ENCODE measurements at regions not wholly inside any gene's neighbourhood (a gene's known extent, or its start where the extent isn't known, plus 50 kb on each side); places are given as distances from the start of the nearest gene placed in this dataset.
"Not testable (repeated sequence)": the region's sequence is repeated elsewhere in the genome, so short reads cannot be mapped to it uniquely, and the experiment has no call there.

DNA sequence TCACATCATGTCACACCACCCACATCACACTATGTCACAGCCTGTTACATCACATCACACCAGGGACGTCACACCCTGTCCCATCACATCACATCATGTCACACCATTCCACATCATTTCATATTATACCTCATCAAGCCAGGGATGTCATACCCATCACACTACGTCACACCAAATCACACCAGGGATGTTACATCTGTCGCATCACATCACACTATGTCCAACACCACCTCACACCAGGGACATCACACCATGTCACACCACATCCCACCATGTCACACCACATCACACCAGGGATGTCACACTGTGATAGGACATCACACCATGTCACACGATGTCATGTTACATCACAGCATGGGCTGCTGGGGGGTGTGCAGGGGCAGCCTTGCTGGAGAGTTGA lies 110.6 kb downstream of the TMEM121 start:
- no peak for DNase-seq (ENCODE audit: low read depth in 2 of 2)

DNA sequence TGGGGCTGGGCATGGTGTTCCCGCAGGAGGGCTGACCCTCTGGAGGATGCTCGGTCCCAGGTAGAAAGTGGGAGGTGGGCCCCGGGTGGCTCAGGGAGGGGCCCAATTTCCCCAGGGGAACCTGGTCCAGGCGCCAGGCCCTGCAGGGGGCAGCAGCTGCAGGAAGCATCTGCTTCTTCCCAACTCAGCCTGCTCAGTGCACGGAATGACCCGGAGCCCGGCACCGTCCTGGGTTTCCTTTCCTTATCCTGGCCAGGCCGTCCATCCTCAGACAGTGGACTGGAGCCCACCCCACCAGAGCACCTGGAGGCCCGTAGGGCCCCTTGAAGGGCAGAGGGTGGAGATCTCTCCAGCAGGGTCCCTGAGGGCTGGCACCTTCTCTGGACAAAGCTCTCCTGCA lies 111.0 kb downstream of the TMEM121 start:
- not testable (repeated sequence) for DNase-seq (ENCODE audit: low read depth in 2 of 2)

DNA sequence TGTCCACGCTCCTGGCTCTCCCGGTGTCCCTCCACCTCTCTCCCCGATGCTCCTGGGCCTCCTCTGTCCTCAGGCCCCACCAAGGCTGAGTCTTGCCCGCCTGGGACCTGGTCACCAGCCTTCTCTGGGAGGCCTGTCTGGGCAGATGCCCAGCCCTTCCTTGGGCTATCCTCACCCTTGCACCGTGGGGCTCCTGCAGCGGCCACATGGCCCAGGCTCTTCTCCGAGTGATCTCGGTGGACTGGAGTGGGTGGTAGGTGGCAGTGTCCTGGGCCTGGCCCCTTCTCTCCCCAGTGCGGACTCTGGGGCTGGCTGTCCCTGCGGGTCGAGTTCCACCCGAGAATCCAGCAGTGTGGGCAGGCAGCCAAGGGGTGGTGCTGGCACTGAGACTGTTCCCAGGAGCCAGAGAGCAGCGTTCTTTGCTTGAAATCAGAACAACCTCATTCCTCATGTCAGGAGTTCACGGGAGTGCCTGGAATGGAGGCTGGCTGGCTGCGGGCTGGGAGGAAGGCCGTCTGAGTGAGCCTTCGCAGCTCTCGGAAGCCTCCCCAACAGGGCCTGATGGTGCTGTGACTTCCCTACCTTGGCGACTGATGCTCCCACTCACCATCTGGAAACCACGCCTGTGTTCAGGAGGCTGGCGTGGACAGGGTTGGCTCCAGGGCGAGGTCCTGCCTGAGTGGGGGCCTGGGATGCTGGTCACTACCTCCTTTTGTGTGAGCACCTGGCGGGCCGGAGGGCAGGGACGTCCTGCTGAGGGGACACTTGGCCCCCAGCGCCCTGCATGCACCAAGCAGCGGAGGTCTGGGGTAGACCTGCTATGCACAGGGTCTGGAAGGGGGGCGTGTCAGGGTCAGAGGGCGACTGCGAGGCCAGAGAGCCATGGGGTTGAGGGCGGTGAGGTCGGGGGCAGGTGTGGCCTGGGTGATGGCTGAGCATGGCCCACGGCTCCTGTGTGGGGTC lies 113.9 kb downstream of the TMEM121 start:
- not testable (repeated sequence) for DNase-seq (ENCODE audit: low read depth in 2 of 2)

DNA sequence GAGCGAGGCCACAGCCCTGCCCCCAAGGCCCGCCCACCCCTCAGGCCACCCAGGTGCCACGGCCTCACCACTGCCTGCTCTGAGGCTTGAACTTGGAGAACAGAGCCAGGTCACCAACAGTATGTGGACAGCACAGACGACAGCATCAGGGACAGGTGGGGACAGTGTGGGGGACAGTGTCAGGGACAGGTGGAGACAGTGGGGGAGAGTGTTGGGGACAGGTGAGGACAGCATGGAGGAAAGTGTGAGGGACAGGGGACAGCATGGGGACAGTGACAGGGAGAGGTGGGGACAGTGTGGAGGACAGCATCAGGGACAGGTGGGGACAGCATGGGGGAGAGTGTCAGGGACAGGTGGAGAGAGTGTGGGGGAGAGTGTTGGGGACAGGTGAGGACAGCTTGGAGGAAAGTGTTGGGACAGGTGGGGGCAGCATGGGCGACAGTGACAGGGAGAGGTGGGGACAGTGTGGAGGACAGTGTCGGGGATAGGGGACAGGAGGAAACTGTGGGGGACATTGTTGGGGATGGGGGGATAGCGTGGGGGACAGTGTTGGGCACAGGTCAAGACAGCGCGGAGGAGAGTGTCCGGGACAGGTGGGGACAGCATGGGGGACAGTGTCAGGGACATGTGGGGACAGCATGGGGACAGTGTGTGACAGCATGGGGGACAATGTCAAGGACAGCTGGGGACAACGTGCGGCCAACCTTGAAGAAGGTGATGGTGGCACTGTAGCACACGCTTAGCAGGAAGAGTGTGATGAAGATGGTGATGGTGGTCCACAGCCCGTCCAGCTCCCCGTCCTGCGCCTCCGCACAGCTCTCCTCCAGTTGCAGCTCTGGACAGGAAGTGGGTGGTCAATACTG lies 114.9 kb downstream of the TMEM121 start:
- DNase-seq (ENCODE audit: low read depth in 2 of 2): no peak

DNA sequence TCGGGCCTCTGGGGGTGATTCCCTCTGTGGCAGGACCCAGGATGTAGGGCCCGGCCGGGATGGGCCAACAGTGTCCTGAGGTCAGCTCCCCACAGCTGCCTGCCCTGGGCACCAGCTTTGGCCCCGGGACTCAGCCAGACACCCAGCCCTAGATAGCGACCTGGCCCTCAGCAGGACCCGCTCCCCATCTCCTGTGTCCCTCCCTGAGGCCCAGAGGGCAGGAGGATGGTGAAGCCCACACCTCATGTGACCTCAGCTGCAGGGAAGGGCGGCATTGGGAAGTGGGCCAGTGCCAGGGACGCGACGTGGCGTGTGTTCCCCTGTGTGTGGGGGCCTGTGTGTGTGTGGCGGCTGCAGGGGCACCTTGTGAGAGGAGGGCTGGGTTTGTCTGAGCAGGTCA lies 115.6 kb downstream of the TMEM121 start:
- not testable (repeated sequence) for DNase-seq (ENCODE audit: low read depth in 2 of 2)

DNA sequence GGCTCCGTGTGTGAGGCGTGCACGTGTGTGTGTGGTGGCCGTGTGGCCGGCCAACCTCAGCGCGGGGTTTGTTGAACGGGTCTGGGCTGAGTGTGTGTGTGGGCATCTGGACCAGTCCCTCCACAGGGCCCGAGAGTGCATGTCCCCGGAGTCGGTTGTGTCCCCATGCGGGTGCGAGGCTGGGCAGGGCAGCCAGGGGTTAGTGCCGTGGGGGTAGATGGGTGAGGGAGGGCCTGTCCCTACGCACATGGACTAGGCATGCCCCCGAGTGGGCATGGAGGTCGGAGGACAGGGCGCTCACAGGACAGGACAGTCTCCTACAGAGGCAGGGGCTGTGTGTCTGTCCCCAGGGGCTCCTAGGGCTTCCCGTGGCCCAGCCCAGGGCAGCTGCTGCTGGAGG lies 116.1 kb downstream of the TMEM121 start:
- DNase-seq (ENCODE audit: low read depth in 2 of 2): not testable (repeated sequence)

DNA sequence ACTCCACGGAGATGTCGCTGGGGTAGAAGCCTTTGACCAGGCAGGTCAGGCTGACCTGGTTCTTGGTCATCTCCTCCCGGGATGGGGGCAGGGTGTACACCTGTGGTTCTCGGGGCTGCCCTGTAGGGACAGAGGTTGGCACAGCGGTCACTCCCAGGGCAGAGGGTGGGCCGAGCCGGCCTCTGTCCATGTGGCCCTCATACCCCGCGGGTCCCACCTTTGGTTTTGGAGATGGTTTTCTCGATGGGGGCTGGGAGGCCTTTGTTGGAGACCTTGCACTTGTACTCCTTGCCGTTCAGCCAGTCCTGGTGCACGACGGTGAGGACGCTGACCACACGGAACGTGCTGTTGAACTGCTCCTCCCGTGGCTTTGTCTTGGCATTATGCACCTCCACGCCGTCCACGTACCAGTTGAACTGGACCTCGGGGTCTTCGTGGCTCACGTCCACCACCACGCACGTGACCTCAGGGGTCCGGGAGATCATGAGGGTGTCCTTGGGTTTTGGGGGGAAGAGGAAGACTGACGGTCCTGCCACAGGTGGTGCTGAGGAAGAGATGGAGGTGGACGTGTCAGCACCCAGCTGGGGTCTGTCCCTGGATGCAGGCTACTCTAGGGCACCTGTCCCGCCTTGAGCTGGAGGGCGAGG lies 117.1 kb downstream of the TMEM121 start:
- not testable (repeated sequence) for DNase-seq (ENCODE audit: low read depth in 2 of 2)

DNA sequence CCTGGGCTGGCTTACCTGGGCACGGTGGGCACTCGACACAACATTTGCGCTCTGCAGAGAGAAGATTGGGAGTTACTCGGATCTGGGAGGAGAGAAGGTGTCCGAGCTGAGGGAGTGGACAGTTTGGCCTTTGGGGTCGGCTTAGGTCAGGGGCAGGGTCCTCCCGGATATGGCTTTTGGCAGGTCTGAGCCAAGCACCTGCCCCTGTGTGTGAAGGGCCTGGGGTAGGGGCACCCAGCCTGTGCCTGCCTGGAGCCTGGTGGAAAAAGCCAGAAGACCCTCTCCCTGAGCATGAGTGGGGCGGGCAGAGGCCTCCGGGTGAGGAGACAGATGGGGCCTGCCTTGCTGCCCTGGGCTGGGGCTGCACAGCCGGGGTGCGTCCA lies 117.7 kb downstream of the TMEM121 start:
- DNase-seq (ENCODE audit: low read depth in 2 of 2): not testable (repeated sequence)

DNA sequence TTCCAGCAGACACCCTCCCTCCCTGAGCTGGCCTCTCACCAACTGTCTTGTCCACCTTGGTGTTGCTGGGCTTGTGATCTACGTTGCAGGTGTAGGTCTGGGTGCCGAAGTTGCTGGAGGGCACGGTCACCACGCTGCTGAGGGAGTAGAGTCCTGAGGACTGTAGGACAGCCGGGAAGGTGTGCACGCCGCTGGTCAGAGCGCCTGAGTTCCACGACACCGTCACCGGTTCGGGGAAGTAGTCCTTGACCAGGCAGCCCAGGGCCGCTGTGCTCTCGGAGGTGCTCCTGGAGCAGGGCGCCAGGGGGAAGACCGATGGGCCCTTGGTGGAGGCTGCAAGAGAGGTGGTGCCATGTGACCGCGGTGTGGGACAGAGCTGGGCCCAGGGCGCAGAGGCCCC lies 118.1 kb downstream of the TMEM121 start:
- not testable (repeated sequence) for DNase-seq (ENCODE audit: low read depth in 2 of 2)

DNA sequence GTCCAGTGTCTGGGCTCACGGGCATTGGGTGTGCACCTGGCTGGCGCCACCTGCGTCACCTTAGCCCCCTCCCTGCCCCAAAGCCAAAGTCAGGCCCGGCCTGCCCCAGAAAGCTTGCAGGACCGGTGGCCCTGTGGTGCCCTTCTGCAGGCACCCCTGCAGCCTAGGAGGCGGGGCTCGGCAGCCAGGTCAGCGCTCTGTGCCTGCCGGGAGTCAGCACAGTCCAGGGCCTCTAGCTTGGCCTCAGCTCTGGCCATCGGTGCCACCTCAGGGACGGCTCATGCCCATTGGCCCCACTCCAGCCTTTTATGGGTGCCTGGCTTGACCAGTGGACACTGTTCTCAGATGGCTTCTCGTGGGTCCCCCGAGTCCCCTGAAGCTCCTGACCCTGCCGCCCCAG lies 118.5 kb downstream of the TMEM121 start:
- DNase-seq (ENCODE audit: low read depth in 2 of 2): not testable (repeated sequence)

DNA sequence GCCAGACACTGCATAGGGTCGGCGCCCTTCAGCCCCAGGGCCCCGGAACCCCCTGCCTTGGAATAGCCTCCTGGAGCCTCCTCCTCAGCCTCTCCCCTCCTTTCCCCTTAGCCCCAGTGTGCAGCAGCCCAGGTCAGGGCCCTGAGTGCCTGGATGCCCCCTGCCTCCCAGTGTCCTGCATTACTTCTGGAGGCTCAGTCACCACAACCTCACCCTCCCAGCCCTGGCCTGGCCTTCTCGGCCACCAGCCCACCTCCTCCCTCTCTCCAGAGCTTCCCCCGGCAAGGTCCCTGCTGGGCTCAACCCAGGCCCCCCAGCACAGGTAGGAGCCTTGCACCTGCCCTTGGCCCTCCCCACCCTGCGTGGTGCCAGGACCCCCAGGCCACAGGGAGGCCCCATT lies 119.0 kb downstream of the TMEM121 start:
- not testable (repeated sequence) for DNase-seq (ENCODE audit: low read depth in 2 of 2)

DNA sequence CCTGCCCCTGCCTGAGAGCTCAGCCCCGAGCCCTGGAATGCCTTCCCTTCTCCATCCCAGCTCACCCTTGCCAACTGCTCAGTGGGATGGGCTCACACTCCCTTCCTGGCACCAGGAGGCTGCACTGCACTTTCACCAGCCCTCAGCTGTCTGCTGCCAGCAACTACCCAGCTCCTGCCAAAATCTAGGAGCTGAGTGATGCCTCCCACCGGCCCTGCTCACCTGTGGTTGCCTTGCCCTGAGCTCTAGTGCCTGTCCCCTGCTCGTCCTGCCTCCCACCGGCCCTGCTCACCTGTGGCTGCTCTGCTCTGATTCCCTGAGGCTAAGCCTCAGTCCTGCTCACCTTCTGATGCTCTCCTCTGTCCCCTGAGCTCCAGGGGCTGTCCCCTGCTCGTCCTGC lies 119.8 kb downstream of the TMEM121 start:
- no peak for DNase-seq (ENCODE audit: low read depth in 2 of 2)

DNA sequence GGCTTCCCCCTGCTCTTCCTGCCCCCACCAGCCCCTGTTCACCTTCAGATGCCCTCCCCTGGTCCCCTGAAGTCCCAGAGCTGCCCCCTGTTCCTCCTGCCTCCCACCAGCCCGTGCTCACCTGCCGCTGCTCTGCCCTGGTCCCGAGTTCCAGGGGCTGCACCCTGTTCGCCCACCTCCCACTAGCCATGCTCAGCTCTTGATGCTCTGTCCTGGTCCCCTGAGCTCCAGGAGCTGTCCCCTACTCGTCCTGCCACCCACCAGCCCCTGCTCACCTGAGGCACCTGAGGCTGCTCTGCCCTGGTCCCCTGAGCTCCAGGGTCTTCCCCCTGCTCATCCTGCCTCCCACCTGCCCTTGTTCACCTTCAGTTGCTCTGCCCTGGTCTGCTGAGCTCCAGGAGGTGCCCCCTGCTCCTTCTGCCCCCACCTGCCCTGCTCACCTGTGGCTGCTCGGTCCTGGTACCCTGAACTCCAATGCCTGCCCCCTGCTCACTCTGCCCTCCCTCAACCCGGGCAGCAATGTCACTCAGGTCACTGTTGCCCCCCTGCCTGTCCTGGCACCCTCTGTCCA lies 120.4 kb downstream of the TMEM121 start:
- not testable (repeated sequence) for DNase-seq (ENCODE audit: low read depth in 2 of 2)

DNA sequence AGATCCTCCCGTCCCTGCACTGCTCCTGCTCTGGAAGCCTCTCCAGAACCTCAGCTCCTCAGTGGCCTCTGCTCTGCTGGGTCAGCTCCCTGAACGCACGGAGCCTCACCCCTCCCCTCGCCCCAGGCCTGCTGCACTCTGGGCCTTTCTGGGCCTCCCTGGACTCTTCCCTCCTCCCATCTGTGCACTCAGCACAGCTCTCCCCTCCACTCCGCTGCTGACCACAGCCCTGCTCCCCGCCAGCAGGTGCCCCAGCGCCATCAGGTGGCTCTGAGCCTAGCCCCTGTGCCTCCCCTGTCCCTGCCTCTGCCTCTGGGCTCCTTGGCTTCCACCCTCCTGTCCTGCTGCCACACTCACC lies 121.0 kb downstream of the TMEM121 start:
- DNase-seq (ENCODE audit: low read depth in 2 of 2): not testable (repeated sequence)

DNA sequence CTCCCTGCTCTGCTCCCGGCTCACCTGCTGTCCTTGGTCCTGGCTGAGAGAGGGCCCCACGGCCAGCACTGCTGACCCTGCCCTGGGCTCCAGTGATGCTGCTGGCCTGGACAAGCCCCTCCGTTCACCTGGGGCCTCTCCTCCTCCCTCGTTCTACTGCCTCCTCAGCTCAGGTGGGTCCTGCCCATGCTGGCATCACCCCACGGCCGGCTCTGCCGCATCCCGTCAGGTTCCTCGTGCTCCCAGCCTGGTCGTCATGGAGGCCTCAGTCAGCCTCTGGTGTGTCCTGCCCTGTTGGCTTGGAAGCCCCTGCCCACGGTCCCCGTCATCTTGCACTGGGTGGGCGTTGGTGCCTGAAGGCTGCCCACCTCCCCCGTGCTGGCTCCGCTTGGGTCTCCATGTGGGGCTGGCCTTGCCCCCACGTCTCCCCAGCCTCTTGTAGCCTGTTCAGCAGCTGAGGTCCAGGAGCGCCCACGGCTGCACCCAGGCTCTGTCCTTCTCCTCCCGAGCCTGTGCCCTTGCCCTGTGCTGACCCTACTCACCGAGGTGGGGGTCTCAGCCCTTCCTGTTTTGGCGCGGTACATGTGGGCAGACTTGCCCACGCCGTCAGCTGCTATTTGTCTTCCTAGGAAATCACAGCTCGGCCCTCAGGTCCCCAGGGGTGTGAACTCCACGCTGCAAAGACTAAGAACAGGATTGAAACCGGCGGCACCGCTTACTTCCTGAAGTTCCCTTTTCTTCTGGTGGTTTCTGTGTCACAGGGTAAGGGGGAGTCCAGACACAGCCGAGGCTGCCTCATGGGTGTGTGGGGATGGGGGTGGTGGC lies 121.6 kb downstream of the TMEM121 start:
- no peak for DNase-seq (ENCODE audit: low read depth in 2 of 2)

DNA sequence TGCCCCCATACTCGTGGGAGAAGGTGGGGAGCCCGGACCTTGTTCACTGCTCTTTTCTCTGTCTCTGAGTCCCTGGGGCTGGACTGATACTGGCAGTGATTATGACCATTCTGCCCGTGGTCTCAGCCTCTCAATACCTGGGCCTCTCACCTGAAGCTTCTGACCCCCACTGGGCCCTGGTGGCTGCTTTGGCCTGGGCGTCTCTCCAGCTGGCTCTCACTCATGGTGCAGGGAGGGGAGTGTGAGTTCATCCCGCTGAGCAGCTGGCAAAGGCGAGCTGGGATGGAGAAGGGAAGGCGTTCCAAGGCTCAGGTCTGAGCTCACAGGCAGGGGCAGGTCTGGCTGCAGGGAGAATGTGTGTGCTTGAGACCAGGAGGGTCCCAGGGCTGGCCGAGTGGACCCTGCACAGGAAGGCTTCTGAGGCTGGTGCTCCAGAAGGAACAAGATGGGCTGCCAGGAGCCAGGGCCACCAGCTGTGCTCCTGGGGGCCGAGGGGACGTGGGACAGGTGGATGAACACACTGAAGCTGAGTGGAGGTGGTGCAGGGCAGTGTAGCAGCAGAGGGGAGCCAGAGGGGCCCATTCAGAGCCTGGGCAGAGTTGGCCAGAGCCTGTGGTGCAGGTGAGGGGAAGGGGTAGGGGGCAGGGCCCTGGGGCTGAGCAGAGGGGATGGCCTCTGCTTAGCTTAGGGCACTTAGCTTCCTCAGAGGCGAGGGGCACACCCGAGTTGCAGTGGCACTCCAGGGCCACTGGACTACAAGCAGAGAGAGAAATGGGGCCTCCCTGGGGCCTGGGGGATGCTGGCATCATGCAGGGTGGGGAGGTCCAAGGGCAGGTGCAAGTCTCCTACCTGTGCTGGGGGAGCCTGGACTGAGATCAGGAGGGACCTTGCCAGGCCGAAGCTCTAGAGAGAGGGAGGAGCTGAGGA lies 122.5 kb downstream of the TMEM121 start:
- DNase-seq (ENCODE audit: low read depth in 2 of 2): not testable (repeated sequence)

DNA sequence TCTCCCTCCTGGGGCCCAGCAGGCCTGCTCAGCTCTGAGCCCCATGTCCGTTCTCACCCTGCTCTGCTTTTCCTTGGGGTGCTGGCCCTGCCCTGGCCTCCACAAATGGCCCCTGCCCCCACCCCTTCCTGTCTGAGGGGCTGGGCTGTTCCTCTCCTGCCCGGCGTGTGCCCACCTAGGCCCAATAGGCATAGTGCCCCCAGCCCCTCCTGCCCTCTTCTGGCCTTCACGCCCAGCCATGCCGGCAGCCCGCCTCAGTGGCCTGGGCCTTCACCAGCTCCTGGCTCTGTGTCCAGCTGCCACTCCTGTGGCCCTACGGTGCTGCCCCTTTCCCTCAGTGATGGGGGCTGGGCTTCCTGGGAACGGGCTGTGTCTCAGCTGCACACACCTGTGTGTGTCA lies 125.9 kb downstream of the TMEM121 start:
- DNase-seq (ENCODE audit: low read depth in 2 of 2): not testable (repeated sequence)

DNA sequence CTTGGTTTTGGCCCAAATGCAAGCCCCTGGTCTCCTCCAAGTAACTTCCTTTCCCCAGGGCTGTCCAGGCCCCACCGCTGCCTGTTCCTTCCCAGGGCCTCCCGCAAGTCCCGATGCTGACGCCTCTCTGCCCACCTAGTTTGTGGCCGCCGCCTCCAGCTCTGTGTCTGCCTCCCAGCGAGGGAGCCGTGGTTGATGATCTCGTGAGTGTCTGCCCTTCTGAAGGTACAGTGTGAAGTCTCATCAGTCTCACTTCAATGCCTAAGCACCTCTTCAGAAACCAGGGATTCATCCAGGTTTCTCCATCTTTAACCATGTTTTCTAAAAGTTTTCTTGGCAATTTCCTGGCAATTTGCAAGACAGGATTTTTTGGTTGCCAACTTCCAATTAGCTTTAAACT lies 127.5 kb downstream of the TMEM121 start:
- DNase-seq (ENCODE audit: low read depth in 2 of 2): not testable (repeated sequence)

DNA sequence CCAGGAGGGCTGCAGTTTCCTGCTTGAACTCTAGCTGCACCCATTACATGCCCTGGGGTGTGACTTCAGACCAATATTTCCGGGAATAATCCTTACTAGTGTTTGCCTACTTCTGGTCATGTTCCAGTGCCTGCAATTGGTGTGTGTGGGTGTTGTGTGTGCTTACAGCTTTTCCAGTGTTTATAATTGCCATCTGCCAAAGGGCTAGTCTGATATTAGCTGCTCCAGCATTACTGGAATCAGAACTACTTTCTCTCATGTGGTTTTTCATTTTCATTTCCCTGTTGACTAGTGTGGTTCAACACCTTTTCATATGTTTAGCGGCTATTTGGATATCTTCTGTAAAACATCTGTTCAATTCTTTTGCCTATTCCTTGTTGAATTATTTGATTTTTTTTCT lies 132.9 kb downstream of the TMEM121 start:
- DNase-seq (ENCODE audit: low read depth in 2 of 2): not testable (repeated sequence)
